GM06990 (cell line): ENCODE measurements at regions not wholly inside any gene's neighbourhood (a gene's known extent, or its start where the extent isn't known, plus 50 kb on each side); places are given as distances from the start of the nearest gene placed in this dataset.

ENCODE experiments used
- DNase-seq: peaks from one replicate; pipeline ENCODE4 v3.0.0-alpha.2; 2011; ENCODE audit not compliant: insufficient read length; ENCODE audit errors: extremely low read depth
- H3K27me3 ChIP-seq: replicated peaks from 2 replicates; pipeline ENCODE4 v1.6.0; 2011; ENCODE audit warnings: low read length; ENCODE audit not compliant: control insufficient read depth, insufficient read depth
- H3K36me3 ChIP-seq: 2 replicates; pipeline ENCODE4 v1.5.1; 2011; ENCODE audit warnings: low read length; ENCODE audit not compliant: control insufficient read depth, insufficient read depth
- H3K4me3 ChIP-seq: replicated peaks from 2 replicates; pipeline ENCODE4 v1.5.1; 2011; ENCODE audit warnings: low read depth, mild to moderate bottlenecking, control low read depth, low read length
- CTCF ChIP-seq: IDR thresholded peaks from 2 replicates; pipeline ENCODE4 v1.5.1; 2011; ENCODE audit warnings: low read length, control low read depth, mild to moderate bottlenecking, inconsistent platforms; ENCODE audit not compliant: insufficient read depth, poor library complexity, severe bottlenecking

GRCh38 chr20:21615617-21616080 lies 89.8 kb upstream of the PAX1 start:
- peak; percentile 93 for TF ChIP-seq CTCF
- Histone ChIP-seq H3K4me3 (no peak overlapping the region), H3K27me3 (no peaks in the 10 kb centered on the region; the same call in 1 of the 2 replicates), H3K36me3 (no peaks in the 10 kb centered on the region)
- DNase-seq, result peak; percentile 20

- no peak for DNase-seq
- H3K36me3 ChIP-seq, result no peaks in the 10 kb centered on the region
- no peak for TF ChIP-seq CTCF
- no peaks in the 10 kb centered on the region; the same call in 1 of the 2 replicates for H3K27me3 ChIP-seq
- no peak overlapping the region for H3K4me3 ChIP-seq
Measured at GRCh38 chr20:21614980-21615379, 90.5 kb upstream of the PAX1 start.

GRCh38 chr20:21613512-21613911 lies 92.0 kb upstream of the PAX1 start:
- Histone ChIP-seq H3K4me3 (no peak overlapping the region), H3K27me3 (no peaks in the 10 kb centered on the region; the same call in 1 of the 2 replicates), H3K36me3 (no peaks in the 10 kb centered on the region)
- DNase-seq, result no peak
- TF ChIP-seq CTCF, result no peak

GRCh38 chr20:21609981-21610380 lies 95.5 kb upstream of the PAX1 start:
- no peaks in the 10 kb centered on the region; the same call in 1 of the 2 replicates for H3K27me3 ChIP-seq
- no peaks in the 10 kb centered on the region for H3K36me3 ChIP-seq
- no peak for DNase-seq
- TF ChIP-seq CTCF, result no peak
- no peak overlapping the region for H3K4me3 ChIP-seq

- DNase-seq, result no peak
- TF ChIP-seq CTCF, result no peak
- H3K36me3 ChIP-seq, result no peaks in the 10 kb centered on the region
- no peak overlapping the region for H3K4me3 ChIP-seq
- H3K27me3 ChIP-seq, result no peaks in the 10 kb centered on the region; the same call in 1 of the 2 replicates
Measured at GRCh38 chr20:21609221-21609620, 95.4 kb upstream of the NKX2-2 start.

GRCh38 chr20:21608777-21609176 lies 94.9 kb upstream of the NKX2-2 start:
- no peak for TF ChIP-seq CTCF

More at GRCh38 chr20:21608777-21609176, 94.9 kb upstream of the NKX2-2 start:
- Histone ChIP-seq H3K36me3 (no peaks in the 10 kb centered on the region), H3K4me3 (no peak overlapping the region), H3K27me3 (no peaks in the 10 kb centered on the region; the same call in 1 of the 2 replicates)
- DNase-seq, result no peak
